ENCODE measurements at regions not wholly inside any gene's neighbourhood (a gene's known extent, or its start where the extent isn't known, plus 50 kb on each side); places are given as distances from the start of the nearest gene placed in this dataset.
"Not testable (repeated sequence)": the region's sequence is repeated elsewhere in the genome, so short reads cannot be mapped to it uniquely, and the experiment has no call there.

DNA sequence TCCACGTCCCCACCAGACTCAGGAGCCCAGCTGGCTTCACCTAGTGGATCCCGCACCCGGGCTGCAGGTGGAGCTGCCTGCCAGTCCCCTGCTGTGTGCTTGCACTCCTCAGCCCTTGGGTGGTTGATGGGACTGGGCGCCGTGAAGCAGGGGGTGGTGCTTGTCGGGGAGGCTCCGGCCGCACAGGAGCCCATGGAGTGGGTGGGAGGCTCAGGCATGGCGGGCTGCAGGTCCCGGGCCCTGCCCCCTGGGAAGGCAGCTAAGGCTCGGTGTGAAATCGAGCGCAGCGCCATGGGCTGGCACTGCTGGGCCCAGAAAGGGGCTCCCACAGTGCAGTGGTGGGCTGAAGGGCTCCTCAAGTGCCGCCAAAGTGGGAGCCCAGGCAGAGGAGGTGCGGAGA, 1294.9 kb upstream of the MAP3K7 start:
- TF ChIP-seq, protein P1, sequence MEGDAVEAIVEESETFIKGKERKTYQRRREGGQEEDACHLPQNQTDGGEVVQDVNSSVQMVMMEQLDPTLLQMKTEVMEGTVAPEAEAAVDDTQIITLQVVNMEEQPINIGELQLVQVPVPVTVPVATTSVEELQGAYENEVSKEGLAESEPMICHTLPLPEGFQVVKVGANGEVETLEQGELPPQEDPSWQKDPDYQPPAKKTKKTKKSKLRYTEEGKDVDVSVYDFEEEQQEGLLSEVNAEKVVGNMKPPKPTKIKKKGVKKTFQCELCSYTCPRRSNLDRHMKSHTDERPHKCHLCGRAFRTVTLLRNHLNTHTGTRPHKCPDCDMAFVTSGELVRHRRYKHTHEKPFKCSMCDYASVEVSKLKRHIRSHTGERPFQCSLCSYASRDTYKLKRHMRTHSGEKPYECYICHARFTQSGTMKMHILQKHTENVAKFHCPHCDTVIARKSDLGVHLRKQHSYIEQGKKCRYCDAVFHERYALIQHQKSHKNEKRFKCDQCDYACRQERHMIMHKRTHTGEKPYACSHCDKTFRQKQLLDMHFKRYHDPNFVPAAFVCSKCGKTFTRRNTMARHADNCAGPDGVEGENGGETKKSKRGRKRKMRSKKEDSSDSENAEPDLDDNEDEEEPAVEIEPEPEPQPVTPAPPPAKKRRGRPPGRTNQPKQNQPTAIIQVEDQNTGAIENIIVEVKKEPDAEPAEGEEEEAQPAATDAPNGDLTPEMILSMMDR (conservative IDR thresholded peaks at IDR 0.05 in 1 of 2, IDR thresholded peaks at IDR 0.05 in 1 of 2; ENCODE audit: extremely low read depth in 1 of 2, insufficient read depth in 1 of 2, low read depth in 1 of 2, low read length in 2 of 2) = not testable (repeated sequence)
- TF ChIP-seq EZH2 (IDR thresholded peaks at IDR 0.05; ENCODE audit: borderline replicate concordance, low read length) = not testable (repeated sequence)

Data from mammary epithelial cell (primary cell).